ENCODE measurements at regions not wholly inside any gene's neighbourhood (a gene's known extent, or its start where the extent isn't known, plus 50 kb on each side); places are given as distances from the start of the nearest gene placed in this dataset.
"Not testable (repeated sequence)": the region's sequence is repeated elsewhere in the genome, so short reads cannot be mapped to it uniquely, and the experiment has no call there.

DNA sequence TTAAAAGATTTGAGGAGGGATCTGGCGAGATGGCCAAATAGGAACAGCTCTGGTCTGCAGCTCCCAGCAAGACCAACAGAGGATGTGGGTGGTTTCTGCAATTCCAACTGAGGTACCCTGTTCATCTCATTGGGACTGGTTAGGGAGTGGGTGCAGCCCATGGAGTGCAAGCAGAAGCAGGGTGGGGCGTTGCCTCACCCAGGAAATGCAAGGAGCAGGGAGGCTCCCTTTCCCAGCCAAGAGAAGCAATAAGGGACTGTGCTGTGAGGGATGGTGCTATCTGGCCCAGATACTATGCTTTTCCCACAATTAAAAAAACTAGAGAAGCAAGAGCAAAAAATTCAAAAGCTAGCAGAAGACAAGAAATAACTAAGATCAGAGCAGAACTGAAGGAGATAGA lies 318.4 kb downstream of the PPP1R3A start:
- TF ChIP-seq, protein P1, sequence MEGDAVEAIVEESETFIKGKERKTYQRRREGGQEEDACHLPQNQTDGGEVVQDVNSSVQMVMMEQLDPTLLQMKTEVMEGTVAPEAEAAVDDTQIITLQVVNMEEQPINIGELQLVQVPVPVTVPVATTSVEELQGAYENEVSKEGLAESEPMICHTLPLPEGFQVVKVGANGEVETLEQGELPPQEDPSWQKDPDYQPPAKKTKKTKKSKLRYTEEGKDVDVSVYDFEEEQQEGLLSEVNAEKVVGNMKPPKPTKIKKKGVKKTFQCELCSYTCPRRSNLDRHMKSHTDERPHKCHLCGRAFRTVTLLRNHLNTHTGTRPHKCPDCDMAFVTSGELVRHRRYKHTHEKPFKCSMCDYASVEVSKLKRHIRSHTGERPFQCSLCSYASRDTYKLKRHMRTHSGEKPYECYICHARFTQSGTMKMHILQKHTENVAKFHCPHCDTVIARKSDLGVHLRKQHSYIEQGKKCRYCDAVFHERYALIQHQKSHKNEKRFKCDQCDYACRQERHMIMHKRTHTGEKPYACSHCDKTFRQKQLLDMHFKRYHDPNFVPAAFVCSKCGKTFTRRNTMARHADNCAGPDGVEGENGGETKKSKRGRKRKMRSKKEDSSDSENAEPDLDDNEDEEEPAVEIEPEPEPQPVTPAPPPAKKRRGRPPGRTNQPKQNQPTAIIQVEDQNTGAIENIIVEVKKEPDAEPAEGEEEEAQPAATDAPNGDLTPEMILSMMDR (IDR thresholded peaks at IDR 0.05): not testable (repeated sequence)
- not testable (repeated sequence) for TF ChIP-seq POLR2AphosphoS5 (IDR thresholded peaks at IDR 0.05)

All from esophagus muscularis mucosa (tissue), 3 donors.